Activated T-helper 9 cell treated with anti-CD3 and anti-CD28 coated beads, Interleukin-2, amount 50 U/mL, for 16 hours (primary cell): ENCODE measurements at regions not wholly inside any gene's neighbourhood (a gene's known extent, or its start where the extent isn't known, plus 50 kb on each side); places are given as distances from the start of the nearest gene placed in this dataset.
"Not testable (repeated sequence)": the region's sequence is repeated elsewhere in the genome, so short reads cannot be mapped to it uniquely, and the experiment has no call there.

ENCODE experiments used
- DNase-seq: peaks from one replicate; pipeline ENCODE4 v3.0.0-alpha.2; 2020; ENCODE audit warnings: low read depth

- no peak for DNase-seq
Observed at GRCh38 chr9:97773091-97773490, 76.0 kb upstream of the XPA start.

DNA sequence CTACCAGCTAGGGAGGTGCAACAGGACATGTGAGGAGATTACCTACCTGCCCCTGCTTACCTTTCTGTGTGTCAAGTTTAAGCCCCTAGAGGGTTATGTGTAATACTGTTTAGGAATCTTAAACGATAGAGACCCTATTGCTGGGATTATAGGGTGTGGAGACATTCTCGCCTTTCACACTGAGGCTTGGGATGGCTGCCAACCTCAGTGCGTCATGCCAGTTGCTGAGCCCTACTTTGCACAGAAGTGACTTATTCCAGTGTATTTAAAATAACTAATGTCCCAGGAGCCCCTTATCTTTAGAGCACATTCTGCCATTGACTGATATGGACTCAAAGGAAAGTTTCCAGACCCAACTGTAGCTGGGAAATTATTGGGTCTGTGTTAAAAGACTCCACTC, 76.6 kb upstream of the XPA start:
- DNase-seq: no peak

- no peak for DNase-seq
Observed at GRCh38 chr9:97774673-97775072, 77.5 kb upstream of the XPA start.

GRCh38 chr9:97778740-97779139, 74.3 kb upstream of the FOXE1 start:
- not testable (repeated sequence) for DNase-seq

DNA sequence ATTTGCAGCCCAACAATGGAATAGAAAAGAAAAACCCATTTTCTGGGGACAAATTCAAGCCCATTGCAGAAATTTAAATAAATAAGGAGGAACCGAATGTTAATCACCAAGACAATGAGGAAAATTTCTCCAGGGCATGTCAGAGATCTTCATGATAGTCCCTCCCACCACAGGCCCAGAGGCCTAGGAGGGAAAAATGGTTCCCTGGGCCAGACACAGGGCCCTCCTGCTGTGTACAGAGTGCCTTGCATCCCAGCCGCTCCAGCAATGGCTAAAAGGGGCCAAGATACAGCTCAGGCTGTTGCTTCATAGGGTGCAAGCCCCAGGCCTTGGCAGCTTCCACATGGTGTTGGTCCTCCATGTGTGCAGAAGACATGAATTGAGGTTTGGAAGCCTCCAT, 73.4 kb upstream of the FOXE1 start:
- no peak for DNase-seq

DNA sequence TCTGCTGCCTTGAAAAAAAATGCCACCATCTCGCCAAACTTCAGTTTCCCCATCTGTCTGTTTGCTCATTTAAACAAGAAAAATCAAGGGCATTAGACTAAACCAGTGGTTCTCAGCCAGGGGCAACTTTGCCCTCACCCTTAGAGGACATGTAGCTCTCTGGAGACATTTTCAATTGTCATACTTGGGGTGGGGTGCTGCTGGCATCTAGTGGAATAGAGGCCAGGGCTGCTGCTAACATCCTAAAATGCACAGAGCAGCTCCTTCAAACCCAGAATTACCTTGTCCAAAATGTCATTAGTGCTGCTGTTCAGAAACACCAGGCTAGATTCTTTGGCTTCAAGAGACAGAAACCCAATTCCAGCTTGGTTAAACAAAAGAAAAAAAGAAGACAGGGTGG, 71.1 kb upstream of the FOXE1 start:
- no peak for DNase-seq

- no peak for DNase-seq
Observed at GRCh38 chr9:97786341-97786740, 66.7 kb upstream of the FOXE1 start.

DNA sequence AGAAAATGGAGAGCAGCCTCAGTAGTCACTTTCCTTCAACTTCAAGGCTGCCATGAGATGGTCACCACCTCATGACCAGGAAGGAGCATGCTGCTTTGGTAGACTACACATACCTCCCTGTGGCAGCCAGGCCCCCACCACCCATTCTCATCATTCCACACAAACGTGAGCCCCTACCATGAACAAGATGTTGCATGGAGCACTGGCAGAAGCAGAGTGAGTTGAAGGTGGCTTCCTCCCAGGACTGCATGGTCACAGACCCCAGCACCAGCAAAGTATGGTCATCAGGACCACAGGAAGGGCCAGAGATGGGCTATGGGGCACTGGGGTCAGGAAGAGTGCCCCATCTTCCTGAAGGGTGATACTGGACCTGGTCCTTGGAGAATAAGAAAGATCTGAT, 65.5 kb upstream of the FOXE1 start:
- DNase-seq: no peak

DNA sequence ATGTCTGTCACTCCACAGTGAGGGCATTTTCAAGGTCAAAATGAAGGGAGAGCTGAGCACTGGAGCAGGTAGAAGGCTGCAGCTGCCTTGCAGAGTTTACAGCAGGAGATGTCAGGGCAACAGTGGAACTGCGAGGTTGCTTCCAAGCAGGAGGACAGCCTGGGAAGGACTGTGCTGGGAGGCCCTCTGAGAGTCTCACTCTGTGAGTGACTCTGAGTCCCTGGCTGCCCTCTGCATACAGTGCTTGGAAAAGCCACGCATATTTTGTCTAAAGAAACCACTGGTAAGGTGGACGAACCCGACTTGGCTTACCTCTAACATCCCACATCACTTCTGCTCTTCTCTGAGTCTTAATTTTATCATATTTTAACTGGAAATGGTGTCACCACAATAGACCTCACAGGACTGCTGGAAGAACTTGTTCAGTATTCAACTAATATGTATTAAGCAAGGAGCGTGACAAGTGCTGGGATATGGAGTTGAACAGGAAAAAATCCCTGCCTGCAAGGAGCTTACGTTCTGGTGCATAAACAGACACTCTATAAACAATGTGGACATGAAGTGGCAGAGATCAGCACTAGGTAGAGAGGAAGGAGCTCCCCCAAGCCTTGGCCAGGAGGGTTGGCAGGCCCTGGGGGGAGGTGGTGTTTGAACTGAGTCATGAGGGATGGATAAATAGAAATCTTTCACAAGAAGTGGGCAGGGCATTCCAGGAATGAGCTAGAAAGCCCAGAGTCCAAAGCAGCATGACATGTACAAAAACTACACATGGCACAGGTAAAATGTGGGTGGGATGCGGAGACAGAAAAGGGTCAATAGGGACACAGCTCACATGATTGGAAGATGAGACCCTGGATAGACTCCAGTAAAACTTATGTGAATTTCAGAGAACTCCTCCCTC, 64.0 kb upstream of the FOXE1 start:
- DNase-seq: no peak

- DNase-seq: no peak
Observed at GRCh38 chr9:97790542-97790941, 62.5 kb upstream of the FOXE1 start.

DNA sequence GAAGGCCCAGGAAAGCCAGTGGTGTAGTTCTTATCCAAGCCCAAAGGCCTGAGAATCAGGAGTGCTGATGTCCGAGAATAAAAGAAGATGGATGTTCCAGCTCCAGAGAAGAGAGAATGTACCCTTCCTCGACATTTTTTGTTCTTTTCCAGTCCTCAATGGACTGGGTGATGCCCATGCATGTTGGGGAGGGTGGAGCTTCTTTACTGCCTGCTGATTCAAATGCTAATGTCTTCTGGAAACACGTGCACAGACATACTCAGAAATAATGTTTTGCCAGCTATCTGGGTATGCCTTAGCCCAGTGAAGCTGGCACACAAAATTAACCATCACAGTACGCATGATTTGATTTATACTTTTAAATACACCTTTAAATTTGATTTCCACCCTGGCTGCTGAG, 61.5 kb upstream of the FOXE1 start:
- DNase-seq: no peak

DNA sequence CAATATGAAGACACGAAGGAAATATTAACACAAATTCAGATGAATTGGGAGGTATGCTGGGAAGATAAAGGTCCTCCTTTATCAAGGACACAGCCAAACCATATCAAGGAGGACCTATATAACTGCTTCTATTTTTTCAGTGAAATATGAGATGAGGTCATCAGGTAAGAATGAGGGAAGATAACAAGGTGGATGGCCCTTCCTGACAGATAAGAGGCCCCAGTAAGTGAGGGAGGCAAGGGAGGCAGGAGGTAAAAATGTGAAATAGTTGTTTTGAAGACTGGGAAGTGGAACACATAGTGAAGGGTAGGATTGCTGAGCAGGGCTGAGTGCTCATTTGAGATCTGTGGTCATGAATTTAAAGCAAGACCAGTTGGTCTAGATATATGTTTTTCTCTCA, 60.0 kb upstream of the FOXE1 start:
- DNase-seq: no peak

DNA sequence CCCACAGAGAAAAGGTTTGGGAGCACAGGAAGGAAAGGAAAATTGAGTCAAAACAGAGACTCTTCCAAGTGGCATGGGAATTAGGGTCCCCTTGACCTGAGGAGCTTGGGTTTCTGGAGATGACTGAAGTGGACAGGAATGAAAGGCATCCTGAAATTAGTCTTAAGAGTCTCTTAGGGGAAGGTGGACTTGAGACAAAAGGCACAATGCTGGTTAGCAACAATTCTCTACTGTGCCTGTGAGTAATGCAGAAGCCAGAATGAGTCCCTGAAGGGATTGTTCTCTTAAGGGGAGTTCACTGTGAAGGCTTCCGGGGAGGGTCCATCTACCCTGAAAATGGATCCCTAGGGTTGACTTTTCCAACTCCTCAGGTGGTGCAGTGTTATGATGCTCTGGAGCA, 58.4 kb upstream of the FOXE1 start:
- DNase-seq: no peak

DNA sequence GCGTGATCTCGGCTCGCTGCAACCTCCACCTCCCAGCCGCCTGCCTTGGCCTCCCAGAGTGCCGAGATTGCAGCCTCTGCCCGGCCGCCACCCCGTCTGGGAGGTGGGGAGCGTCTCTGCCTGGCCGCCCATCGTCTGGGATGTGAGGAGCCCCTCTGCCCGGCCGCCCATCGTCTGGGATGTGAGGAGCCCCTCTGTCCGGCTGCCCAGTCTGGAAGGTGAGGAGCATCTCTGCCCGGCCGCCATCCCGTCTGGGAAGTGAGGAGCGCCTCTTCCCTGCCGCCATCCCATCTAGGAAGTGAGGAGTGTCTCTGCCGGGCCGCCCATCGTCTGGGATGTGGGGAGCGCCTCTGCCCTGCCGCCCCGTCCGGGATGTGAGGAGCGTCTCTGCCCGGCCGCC, 56.9 kb upstream of the FOXE1 start:
- not testable (repeated sequence) for DNase-seq

- no peak for DNase-seq
Observed at GRCh38 chr9:97801180-97801579, 51.8 kb upstream of the FOXE1 start.

- DNase-seq: no peak
Observed at GRCh38 chr9:97802276-97802675, 50.8 kb upstream of the FOXE1 start.

DNA sequence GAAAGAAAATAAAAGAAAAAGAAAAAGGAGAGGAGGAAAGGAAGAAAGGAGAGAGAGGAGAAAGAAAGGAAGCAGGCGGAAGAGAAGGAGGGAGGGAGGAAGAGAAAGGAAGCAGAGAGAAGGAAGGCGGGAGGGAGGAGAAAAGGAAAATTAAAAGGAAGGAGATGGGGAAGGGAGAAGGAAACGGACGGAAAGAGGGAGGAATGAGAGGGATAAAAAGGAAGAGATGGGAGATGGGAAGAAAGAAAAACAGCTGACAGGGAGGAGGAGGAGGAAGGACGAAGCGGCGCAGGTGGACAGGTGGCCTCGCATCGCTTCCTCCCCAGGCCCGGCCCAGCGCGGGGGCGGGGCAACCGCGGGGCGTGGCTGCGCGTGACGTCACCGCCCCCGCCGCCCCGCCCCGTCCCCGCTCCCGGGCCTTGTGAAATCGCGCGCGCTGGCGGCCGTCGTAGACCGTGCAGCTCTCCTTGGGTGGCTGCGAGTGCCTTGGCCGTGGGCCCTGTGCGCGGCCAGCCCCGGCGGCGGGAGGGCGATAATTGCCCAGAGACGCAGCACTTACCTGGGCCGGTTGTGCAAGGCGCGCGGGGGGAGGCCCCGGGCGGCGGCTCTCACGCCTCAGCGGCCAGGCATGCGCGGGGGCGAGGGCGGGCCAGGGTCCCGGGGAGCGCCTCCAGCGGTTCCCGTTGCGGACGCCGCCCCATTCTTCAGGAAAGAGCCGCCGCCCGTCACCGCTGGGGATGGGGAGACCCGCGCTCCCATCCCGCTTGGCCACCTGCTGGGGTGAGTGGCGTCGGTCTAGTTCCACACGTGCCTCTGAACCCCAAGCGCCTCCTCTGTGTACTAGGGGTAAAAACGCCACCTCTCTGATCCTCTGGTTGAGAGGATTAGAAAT, 49.6 kb upstream of the FOXE1 start:
- peak; percentile 69 for DNase-seq
